ENCODE measurements at regions not wholly inside any gene's neighbourhood (a gene's known extent, or its start where the extent isn't known, plus 50 kb on each side); places are given as distances from the start of the nearest gene placed in this dataset.

DNA sequence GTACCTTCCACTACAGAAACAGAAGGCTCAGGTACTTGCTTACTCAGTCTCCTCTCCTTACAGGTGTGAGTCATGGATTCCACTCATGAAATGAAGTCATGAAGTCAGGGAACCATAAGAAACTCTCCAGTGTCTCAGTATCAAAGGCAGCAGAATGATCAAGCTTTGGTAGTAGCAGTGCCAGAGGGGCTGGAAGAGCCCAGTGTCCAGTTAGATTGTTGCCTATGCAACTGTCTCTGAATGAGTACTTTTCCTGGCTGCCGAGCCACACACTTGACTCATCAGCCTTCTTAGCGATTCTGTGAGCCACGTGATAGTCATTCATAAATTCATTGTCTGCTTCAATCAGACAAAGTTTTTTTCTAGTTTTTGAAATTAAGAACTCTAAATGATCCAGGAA is 52.2 kb upstream of the DTNBP1 start:
- no peak for DNase-seq

DNA sequence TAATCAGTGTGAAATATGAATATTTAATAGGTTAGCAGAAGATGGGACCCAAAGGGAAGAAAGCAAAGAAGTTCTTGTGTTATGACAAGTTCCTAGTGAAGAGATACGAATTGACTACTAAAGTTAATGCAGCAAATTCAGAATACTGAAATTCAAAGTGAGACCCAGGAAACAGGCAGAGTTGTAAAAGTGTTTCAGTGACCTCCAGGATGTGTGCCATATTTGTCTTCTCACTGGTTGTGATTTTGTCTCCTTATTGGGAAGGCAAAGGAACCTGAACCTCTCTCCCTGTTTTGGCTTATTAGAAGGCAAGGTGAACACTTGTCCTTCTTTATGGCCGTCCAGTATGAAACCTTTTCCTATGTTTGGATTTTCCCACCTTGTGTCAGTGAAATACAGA is 51.8 kb upstream of the DTNBP1 start:
- no peak for DNase-seq

DNA sequence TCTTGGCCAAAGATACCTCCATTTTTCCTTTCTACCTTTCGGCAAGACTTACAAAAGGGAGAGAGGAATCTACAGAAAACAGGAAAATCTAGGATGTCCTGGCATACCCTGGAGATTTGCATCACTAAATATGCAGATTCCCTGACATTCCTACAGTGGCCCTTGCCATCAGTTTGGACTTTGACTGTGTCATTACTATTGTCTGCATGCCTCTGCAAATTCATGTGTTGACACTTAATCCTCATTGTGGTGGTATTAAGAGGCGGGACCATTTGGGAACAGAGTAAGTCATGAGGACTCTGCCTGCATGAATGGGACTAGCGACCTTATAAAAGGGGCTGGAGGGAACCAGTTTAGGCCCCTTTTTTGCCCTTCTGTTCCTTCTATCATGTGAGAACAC is 50.5 kb upstream of the DTNBP1 start:
- DNase-seq, result no peak

- no peak for DNase-seq
These were observed 50.0 kb upstream of the DTNBP1 start for GRCh38 chr6:15712797-15713196.
